Smooth muscle cell (in vitro differentiated cells): ENCODE measurements at regions not wholly inside any gene's neighbourhood (a gene's known extent, or its start where the extent isn't known, plus 50 kb on each side); places are given as distances from the start of the nearest gene placed in this dataset.

Experiments used
- DNase-seq: peaks from one replicate; lab custom pipeline; 2025; ENCODE audit not compliant: unreplicated experiment; lab: John Stamatoyannopoulos, UW
- H2AFZ ChIP-seq: fragments of 200-600 bp; sonication (generic); 2 replicates; pipeline ENCODE4 v1.6.0; 2016; ENCODE audit warnings: antibody characterized with exemption, low read depth, mild to moderate bottlenecking
- H3F3A ChIP-seq: fragments of 200-600 bp; sonication (generic); 2 replicates; pipeline ENCODE4 v1.6.0; 2017; ENCODE audit warnings: antibody characterized with exemption, low read depth
- H3K27ac ChIP-seq: fragments of 200-600 bp; sonication (generic); 2 replicates; pipeline ENCODE4 v1.5.1; 2016; ENCODE audit warnings: low read depth, mild to moderate bottlenecking
- H3K27me3 ChIP-seq: fragments of 200-600 bp; sonication (generic); 2 replicates; pipeline ENCODE4 v1.6.1; 2016; ENCODE audit warnings: low read depth, mild to moderate bottlenecking
- H3K36me3 ChIP-seq: fragments of 200-600 bp; sonication (generic); 2 replicates; pipeline ENCODE4 v1.5.1; 2016; ENCODE audit warnings: low read depth
- H3K4me1 ChIP-seq: fragments of 200-600 bp; sonication (generic); 2 replicates; pipeline ENCODE4 v1.5.1; 2016; ENCODE audit warnings: low read depth
- H3K4me2 ChIP-seq: fragments of 200-600 bp; sonication (generic); 2 replicates; pipeline ENCODE4 v1.6.0; 2016; ENCODE audit warnings: mild to moderate bottlenecking
- H3K4me3 ChIP-seq: fragments of 200-600 bp; sonication (generic); 2 replicates; pipeline ENCODE4 v1.5.1; 2016; ENCODE audit warnings: mild to moderate bottlenecking
- H3K79me2 ChIP-seq: fragments of 200-600 bp; sonication (generic); 2 replicates; pipeline ENCODE4 v1.6.0; 2016; ENCODE audit warnings: low read depth, mild to moderate bottlenecking
- H3K9ac ChIP-seq: fragments of 200-600 bp; sonication (generic); 2 replicates; pipeline ENCODE4 v1.6.0; 2016; ENCODE audit warnings: low read depth
- H3K9me3 ChIP-seq: fragments of 200-600 bp; sonication (generic); replicated peaks from 2 replicates; pipeline ENCODE4 v1.5.1; 2016; ENCODE audit warnings: low read depth
- H4K20me1 ChIP-seq: fragments of 200-600 bp; sonication (generic); 2 replicates; pipeline ENCODE4 v1.6.0; 2016; ENCODE audit warnings: low read depth
- CTCF ChIP-seq: fragments of 200-600 bp; sonication (generic); IDR thresholded peaks from 2 replicates; pipeline ENCODE4 v1.5.1; 2017; ENCODE audit warnings: borderline replicate concordance, mild to moderate bottlenecking, antibody characterized with exemption; ENCODE audit not compliant: insufficient read depth, poor library complexity, severe bottlenecking
- WGBS: methylation state at CpG from one replicate; pipeline ENCODE4 v1.1.7; 2016; ENCODE audit warnings: low lambda C conversion rate; 5-methylcytosine and 5-hydroxymethylcytosine counted together

GRCh38 chr6:129778793-129779192, 68.8 kb upstream of the ARHGAP18 start:
- Histone ChIP-seq H4K20me1 (no peaks in the 10 kb centered on the region), H3K9me3 (peaks cover 3% of the 10 kb centered on the region), H3K4me2 (no peak overlapping the region), H3K9ac (no peak overlapping the region), H2AFZ (no peak overlapping the region), H3K79me2 (no peaks in the 10 kb centered on the region), H3F3A (no peaks in the 10 kb centered on the region), H3K27ac (no peak overlapping the region), H3K4me3 (no peak overlapping the region), H3K4me1 (no peaks in the 10 kb centered on the region), H3K27me3 (no peaks in the 10 kb centered on the region), H3K36me3 (no peaks in the 10 kb centered on the region)
- no peak for DNase-seq
- no peak for TF ChIP-seq CTCF
- 93% methylated on average over 1 of the region's 1 CpG for WGBS

- no peak overlapping the region for H3K9ac ChIP-seq
- no peak overlapping the region for H3K4me2 ChIP-seq
- no peak overlapping the region for H3K4me3 ChIP-seq
- H3K79me2 ChIP-seq, result no peaks in the 10 kb centered on the region
- no peak for DNase-seq
- peaks cover 3% of the 10 kb centered on the region for H3K9me3 ChIP-seq
- H2AFZ ChIP-seq, result no peak overlapping the region
- no peaks in the 10 kb centered on the region for H3F3A ChIP-seq
- no peaks in the 10 kb centered on the region for H4K20me1 ChIP-seq
- no peaks in the 10 kb centered on the region for H3K36me3 ChIP-seq
- H3K27me3 ChIP-seq, result no peaks in the 10 kb centered on the region
- no peak for TF ChIP-seq CTCF
- no peaks in the 10 kb centered on the region for H3K4me1 ChIP-seq
- no peak overlapping the region for H3K27ac ChIP-seq
Measured at GRCh38 chr6:129777371-129777770, 67.4 kb upstream of the ARHGAP18 start.

GRCh38 chr6:129776542-129777330, 66.8 kb upstream of the ARHGAP18 start:
- DNase-seq, result no peak
- no peaks in the 10 kb centered on the region for H3K27me3 ChIP-seq
- no peaks in the 10 kb centered on the region for H3F3A ChIP-seq
- 95% methylated on average over 3 of the region's 3 CpGs for WGBS
- no peak overlapping the region for H3K9ac ChIP-seq
- no peak overlapping the region for H3K4me2 ChIP-seq
- H3K4me3 ChIP-seq, result no peak overlapping the region
- H3K4me1 ChIP-seq, result no peaks in the 10 kb centered on the region
- H3K36me3 ChIP-seq, result no peaks in the 10 kb centered on the region
- no peaks in the 10 kb centered on the region for H4K20me1 ChIP-seq
- no peak overlapping the region for H3K27ac ChIP-seq
- no peak for TF ChIP-seq CTCF
- peaks cover 3% of the 10 kb centered on the region for H3K9me3 ChIP-seq
- no peaks in the 10 kb centered on the region for H3K79me2 ChIP-seq
- no peak overlapping the region for H2AFZ ChIP-seq
